Astrocyte of the spinal cord (primary cell): ENCODE measurements at regions not wholly inside any gene's neighbourhood (a gene's known extent, or its start where the extent isn't known, plus 50 kb on each side); places are given as distances from the start of the nearest gene placed in this dataset.

Experiments
- DNase-seq: peaks from one replicate; pipeline ENCODE4 v3.0.0; 2011; ENCODE audit warnings: low read depth, low spot score
- H3K4me3 ChIP-seq: 2 replicates; pipeline ENCODE4 v1.5.1; 2011; ENCODE audit warnings: low read depth, mild to moderate bottlenecking, low read length, moderate library complexity
- CTCF ChIP-seq: IDR thresholded peaks from 2 replicates; pipeline ENCODE4 v1.5.1; 2012; ENCODE audit warnings: low read depth, mild to moderate bottlenecking, low read length, inconsistent platforms
- in situ Hi-C: cut with HindIII; loops from 2 replicates; pipeline ENCODE4 v1.10.0; 2017; ENCODE audit warnings: low sequenced_read_pairs

DNA sequence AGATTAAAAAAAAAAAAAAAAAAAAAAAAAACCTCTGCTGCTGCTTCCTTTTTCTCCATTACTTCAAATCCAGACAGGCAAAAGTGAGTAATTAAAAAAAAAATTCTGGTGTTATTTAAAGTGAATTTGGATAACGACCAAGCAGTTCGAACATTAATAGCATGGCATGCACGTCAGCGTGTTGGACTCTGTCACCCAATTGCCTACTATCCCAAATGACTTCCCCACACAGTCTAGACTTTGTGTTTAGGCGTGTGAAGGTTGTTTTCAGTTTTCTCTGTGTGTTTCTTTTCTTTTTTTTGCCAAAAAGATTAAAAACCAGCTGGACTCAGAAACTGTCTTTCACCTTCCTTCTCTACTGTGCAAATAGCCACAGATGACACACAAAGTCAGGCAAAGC is 321.4 kb downstream of the MSX2 start:
- TF ChIP-seq CTCF: no peak
- in situ Hi-C loops: no loop called here
- no peak for DNase-seq
- no peak overlapping the region for H3K4me3 ChIP-seq

GRCh38 chr5:175037820-175038219 is 313.4 kb downstream of the MSX2 start:
- no peak for TF ChIP-seq CTCF
- H3K4me3 ChIP-seq: no peak overlapping the region
- DNase-seq: no peak
- in situ Hi-C loops: no loop called here

GRCh38 chr5:175035882-175036533 is 311.6 kb downstream of the MSX2 start:
- no peak overlapping the region for H3K4me3 ChIP-seq
- no peak for TF ChIP-seq CTCF
- DNase-seq: no peak
- in situ Hi-C loops: no loop called here

GRCh38 chr5:175034924-175035323 is 310.5 kb downstream of the MSX2 start:
- TF ChIP-seq CTCF: no peak
- no peak overlapping the region for H3K4me3 ChIP-seq
- DNase-seq: no peak
- in situ Hi-C loops: no loop called here

DNA sequence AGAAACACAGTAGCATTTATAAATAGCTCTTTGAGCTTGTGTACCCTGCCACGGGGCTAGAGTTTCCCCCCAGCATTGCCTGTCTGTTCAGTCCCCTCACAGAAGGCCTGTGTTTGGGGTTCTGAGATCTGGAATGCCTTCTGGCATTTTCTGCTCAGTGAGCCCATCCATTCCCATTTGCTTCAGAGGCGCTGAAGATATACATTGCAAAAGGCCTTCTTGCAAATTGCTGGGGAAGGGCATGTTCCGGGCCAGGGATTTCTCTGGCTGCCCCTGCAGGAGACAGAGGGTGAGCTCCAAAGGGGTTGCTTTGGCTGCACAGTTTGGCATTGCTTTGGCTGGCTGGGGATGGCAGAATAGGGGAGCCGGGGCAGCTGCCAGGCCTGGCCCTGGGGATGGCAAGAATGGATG is 308.4 kb downstream of the MSX2 start:
- TF ChIP-seq CTCF: no peak
- DNase-seq: no peak
- H3K4me3 ChIP-seq: no peak overlapping the region
- in situ Hi-C loops: no loop called here

DNA sequence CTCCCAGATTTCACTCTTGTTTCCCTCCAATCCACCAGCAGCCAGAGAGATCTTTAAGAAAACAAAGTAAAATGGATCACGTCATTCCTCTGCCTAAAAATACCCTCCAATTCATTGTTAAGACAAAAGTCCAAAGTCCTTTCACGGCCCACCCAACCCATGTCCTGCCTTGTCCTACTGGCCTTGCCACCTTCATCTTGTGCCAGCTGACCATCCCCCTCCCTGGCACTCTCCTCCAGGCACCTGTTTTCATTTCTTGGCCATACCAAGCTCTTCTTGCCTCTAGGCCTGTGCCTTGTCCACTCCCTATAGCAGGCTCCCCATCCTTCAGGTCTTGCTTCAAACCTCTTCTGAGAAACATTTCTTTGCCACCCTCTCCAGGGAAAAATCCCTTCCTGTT is 307.6 kb downstream of the MSX2 start:
- no peak overlapping the region for H3K4me3 ChIP-seq
- DNase-seq: no peak
- TF ChIP-seq CTCF: no peak
- in situ Hi-C loops: no loop called here

GRCh38 chr5:175027390-175027789 is 303.0 kb downstream of the MSX2 start:
- DNase-seq: no peak
- H3K4me3 ChIP-seq: no peak overlapping the region
- TF ChIP-seq CTCF: no peak
- in situ Hi-C loops: no loop called here
